ENCODE measurements at regions not wholly inside any gene's neighbourhood (a gene's known extent, or its start where the extent isn't known, plus 50 kb on each side); places are given as distances from the start of the nearest gene placed in this dataset.

- no peak for DNase-seq
Observed at GRCh38 chr7:16136896-16137295, 284.4 kb downstream of the CRPPA start.

GRCh38 chr7:16135658-16136057 lies 285.7 kb downstream of the CRPPA start:
- no peak for DNase-seq

GRCh38 chr7:16130111-16131110 lies 290.9 kb downstream of the CRPPA start:
- DNase-seq: no peak

GRCh38 chr7:16129431-16130110 lies 291.8 kb downstream of the CRPPA start:
- no peak for DNase-seq

GRCh38 chr7:16123117-16123770 lies 298.1 kb downstream of the CRPPA start:
- DNase-seq: no peak

GRCh38 chr7:16121876-16122390 lies 299.4 kb downstream of the CRPPA start:
- no peak for DNase-seq

- no peak for DNase-seq
Observed at GRCh38 chr7:16115374-16115773, 306.0 kb downstream of the CRPPA start.

- DNase-seq: no peak
Observed at GRCh38 chr7:16114633-16115032, 306.7 kb downstream of the CRPPA start.

GRCh38 chr7:16114071-16114470 lies 307.3 kb downstream of the CRPPA start:
- DNase-seq: no peak

GRCh38 chr7:16113058-16113457 lies 308.3 kb downstream of the CRPPA start:
- DNase-seq: no peak

- DNase-seq: no peak
Observed at GRCh38 chr7:16106869-16107268, 314.5 kb downstream of the CRPPA start.

- no peak for DNase-seq
Observed at GRCh38 chr7:16106300-16106699, 315.0 kb downstream of the CRPPA start.

- DNase-seq: no peak
Observed at GRCh38 chr7:16099302-16099849, 322.0 kb downstream of the CRPPA start.

GRCh38 chr7:16098585-16099179 lies 322.7 kb downstream of the CRPPA start:
- no peak for DNase-seq

GRCh38 chr7:16098058-16098457 lies 323.3 kb downstream of the CRPPA start:
- DNase-seq: no peak

- DNase-seq: no peak
Observed at GRCh38 chr7:16095171-16095950, 326.0 kb downstream of the CRPPA start.

GRCh38 chr7:16094651-16095050 lies 326.7 kb downstream of the CRPPA start:
- DNase-seq: no peak

GRCh38 chr7:16092711-16093110 lies 328.6 kb downstream of the CRPPA start:
- no peak for DNase-seq

GRCh38 chr7:16091701-16092310 lies 329.5 kb downstream of the CRPPA start:
- DNase-seq: no peak

GRCh38 chr7:16089801-16090200 lies 331.5 kb downstream of the CRPPA start:
- DNase-seq: no peak

- DNase-seq: no peak
Observed at GRCh38 chr7:16089191-16089590, 332.1 kb downstream of the CRPPA start.

Measured in central memory CD4-positive, alpha-beta T cell (primary cell).